ENCODE measurements at regions not wholly inside any gene's neighbourhood (a gene's known extent, or its start where the extent isn't known, plus 50 kb on each side); places are given as distances from the start of the nearest gene placed in this dataset.

- TF ChIP-seq, protein P1, sequence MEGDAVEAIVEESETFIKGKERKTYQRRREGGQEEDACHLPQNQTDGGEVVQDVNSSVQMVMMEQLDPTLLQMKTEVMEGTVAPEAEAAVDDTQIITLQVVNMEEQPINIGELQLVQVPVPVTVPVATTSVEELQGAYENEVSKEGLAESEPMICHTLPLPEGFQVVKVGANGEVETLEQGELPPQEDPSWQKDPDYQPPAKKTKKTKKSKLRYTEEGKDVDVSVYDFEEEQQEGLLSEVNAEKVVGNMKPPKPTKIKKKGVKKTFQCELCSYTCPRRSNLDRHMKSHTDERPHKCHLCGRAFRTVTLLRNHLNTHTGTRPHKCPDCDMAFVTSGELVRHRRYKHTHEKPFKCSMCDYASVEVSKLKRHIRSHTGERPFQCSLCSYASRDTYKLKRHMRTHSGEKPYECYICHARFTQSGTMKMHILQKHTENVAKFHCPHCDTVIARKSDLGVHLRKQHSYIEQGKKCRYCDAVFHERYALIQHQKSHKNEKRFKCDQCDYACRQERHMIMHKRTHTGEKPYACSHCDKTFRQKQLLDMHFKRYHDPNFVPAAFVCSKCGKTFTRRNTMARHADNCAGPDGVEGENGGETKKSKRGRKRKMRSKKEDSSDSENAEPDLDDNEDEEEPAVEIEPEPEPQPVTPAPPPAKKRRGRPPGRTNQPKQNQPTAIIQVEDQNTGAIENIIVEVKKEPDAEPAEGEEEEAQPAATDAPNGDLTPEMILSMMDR (IDR thresholded peaks at IDR 0.05), result no peak
- no peak for TF ChIP-seq EP300 (IDR thresholded peaks at IDR 0.05; ENCODE audit: low read depth)
- no peak for TF ChIP-seq POLR2A (IDR thresholded peaks at IDR 0.05)
These were observed 307.1 kb downstream of the KBTBD8 start for GRCh38 chr3:67305160-67305559.

Measured in transverse colon (tissue), 3 donors.